ENCODE measurements at regions not wholly inside any gene's neighbourhood (a gene's known extent, or its start where the extent isn't known, plus 50 kb on each side); places are given as distances from the start of the nearest gene placed in this dataset.

DNA sequence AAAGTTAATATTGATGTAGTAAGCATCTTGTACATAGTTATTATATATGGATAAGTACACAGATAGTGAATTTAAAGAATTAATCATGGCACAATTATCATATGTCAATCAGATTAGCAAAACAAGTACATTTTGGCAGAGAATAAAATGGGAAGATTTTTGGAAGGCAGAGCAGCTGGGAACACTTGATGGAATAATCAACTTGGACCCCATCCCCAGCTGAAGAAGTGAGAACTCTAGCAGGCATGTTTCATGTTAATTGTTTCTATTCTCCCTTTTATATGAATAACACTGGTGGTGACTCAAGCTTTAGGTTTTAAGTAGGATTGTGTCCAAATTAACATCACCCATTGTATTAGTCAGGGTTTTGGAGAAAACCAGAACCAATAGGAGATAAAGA is 198.7 kb downstream of the KCNJ2 start:
- TF ChIP-seq EZH2 (IDR thresholded peaks at IDR 0.05; ENCODE audit: low read length): no peak
- TF ChIP-seq, protein P1, sequence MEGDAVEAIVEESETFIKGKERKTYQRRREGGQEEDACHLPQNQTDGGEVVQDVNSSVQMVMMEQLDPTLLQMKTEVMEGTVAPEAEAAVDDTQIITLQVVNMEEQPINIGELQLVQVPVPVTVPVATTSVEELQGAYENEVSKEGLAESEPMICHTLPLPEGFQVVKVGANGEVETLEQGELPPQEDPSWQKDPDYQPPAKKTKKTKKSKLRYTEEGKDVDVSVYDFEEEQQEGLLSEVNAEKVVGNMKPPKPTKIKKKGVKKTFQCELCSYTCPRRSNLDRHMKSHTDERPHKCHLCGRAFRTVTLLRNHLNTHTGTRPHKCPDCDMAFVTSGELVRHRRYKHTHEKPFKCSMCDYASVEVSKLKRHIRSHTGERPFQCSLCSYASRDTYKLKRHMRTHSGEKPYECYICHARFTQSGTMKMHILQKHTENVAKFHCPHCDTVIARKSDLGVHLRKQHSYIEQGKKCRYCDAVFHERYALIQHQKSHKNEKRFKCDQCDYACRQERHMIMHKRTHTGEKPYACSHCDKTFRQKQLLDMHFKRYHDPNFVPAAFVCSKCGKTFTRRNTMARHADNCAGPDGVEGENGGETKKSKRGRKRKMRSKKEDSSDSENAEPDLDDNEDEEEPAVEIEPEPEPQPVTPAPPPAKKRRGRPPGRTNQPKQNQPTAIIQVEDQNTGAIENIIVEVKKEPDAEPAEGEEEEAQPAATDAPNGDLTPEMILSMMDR (optimal IDR thresholded peaks at IDR 0.05 in 1 of 3, IDR thresholded peaks at IDR 0.05 in 1 of 3, conservative IDR thresholded peaks at IDR 0.05 in 1 of 3; ENCODE audit: extremely low read depth in 1 of 3, insufficient read depth in 2 of 3, low read length in 3 of 3): no peak

All from keratinocyte (primary cell).